SK-N-MC (cell line): ENCODE measurements at regions not wholly inside any gene's neighbourhood (a gene's known extent, or its start where the extent isn't known, plus 50 kb on each side); places are given as distances from the start of the nearest gene placed in this dataset.

Source experiments
- EZH2 ChIP-seq: fragments of 200-600 bp; sonication (generic); IDR thresholded peaks from one replicate; pipeline ENCODE4 v1.6.1; 2017; ENCODE audit warnings: antibody characterized with exemption
- POLR2AphosphoS5 ChIP-seq: IDR thresholded peaks from 2 replicates; pipeline ENCODE4 v1.6.1; 2012; ENCODE audit warnings: mild to moderate bottlenecking, low read depth, low read length, borderline replicate concordance

- TF ChIP-seq POLR2AphosphoS5 (no peak), EZH2 (no peak)
These were observed 139.5 kb downstream of the CPZ start for GRCh38 chr4:8732092-8732491.
